ENCODE measurements at regions not wholly inside any gene's neighbourhood (a gene's known extent, or its start where the extent isn't known, plus 50 kb on each side); places are given as distances from the start of the nearest gene placed in this dataset.
"Not testable (repeated sequence)": the region's sequence is repeated elsewhere in the genome, so short reads cannot be mapped to it uniquely, and the experiment has no call there.

GRCh38 chr3:88291486-88291885 is 141.7 kb downstream of the C3orf38 start:
- DNase-seq (ENCODE audit: low spot score), result no peak

DNA sequence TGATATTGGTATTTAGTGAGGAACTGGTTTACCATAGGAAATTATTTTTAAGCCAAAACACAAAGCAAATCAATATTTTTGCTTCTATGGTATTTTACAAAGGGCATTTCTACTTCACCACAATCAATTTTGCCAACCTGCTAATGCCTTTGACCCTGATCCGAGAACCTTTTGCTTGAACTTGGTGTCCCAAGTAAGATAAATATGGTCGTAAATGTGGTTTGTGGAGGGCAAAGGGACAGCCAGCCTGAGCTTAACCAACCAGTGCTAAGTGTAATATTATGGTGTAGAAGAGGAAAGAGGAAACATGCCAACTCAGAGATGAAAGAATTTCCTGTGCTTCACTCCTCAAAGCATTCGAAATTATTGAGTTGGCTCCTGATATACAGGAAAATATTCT is 148.4 kb downstream of the C3orf38 start:
- no peak for DNase-seq (ENCODE audit: low spot score)

GRCh38 chr3:88301273-88301995 is 151.7 kb downstream of the C3orf38 start:
- no peak for DNase-seq (ENCODE audit: low spot score)

DNA sequence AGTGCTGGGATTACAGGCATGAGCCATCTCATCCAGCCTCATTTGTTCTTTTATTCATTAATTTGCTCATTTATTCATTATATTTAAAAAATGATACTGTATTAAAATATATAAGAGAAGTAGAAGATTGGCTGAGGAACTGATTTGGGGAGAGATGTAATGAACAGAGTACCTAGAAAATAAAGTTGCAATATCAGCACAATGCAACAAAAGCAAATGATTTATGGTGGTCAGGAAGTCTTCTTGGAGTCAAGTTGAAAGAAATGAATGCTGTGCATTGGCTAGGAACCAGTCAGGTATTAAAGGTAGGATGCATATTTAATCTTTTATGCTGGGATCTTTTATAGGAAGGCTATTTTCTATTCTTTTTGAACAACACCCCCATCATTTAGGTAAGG is 152.2 kb downstream of the C3orf38 start:
- DNase-seq (ENCODE audit: low spot score), result no peak

- not testable (repeated sequence) for DNase-seq (ENCODE audit: low spot score)
Observed at GRCh38 chr3:88303331-88303904, 153.7 kb downstream of the C3orf38 start.

DNA sequence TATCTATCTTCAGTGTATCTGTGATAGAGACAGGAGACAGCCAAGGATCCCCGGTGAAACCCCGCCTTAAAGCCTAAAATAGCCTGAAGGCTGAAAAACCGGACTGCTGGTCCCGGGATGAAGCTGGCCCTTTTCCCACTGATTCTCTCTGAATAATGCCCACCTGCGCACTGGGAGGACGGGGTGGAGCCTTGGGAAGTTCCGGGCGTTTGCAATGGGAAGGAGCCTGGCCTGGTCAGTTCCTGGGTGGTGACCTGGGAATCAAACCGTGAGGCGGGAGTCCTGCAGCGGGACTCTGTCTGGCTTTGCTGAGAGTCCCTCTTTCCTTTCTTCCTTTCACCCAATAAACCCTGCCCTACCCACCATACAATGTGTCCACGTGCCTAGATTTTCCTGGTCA is 157.9 kb downstream of the C3orf38 start:
- no peak for DNase-seq (ENCODE audit: low spot score)

GRCh38 chr3:88311826-88312225 is 162.1 kb downstream of the C3orf38 start:
- DNase-seq (ENCODE audit: low spot score), result no peak

GRCh38 chr3:88312256-88312655 is 162.5 kb downstream of the C3orf38 start:
- no peak for DNase-seq (ENCODE audit: low spot score)

- DNase-seq (ENCODE audit: low spot score), result no peak
Observed at GRCh38 chr3:88318067-88318466, 168.3 kb downstream of the C3orf38 start.

- no peak for DNase-seq (ENCODE audit: low spot score)
Observed at GRCh38 chr3:88321363-88322050, 171.7 kb downstream of the C3orf38 start.

GRCh38 chr3:88324788-88325187 is 175.0 kb downstream of the C3orf38 start:
- no peak for DNase-seq (ENCODE audit: low spot score)

- no peak for DNase-seq (ENCODE audit: low spot score)
Observed at GRCh38 chr3:88334187-88334868, 184.6 kb downstream of the C3orf38 start.

DNA sequence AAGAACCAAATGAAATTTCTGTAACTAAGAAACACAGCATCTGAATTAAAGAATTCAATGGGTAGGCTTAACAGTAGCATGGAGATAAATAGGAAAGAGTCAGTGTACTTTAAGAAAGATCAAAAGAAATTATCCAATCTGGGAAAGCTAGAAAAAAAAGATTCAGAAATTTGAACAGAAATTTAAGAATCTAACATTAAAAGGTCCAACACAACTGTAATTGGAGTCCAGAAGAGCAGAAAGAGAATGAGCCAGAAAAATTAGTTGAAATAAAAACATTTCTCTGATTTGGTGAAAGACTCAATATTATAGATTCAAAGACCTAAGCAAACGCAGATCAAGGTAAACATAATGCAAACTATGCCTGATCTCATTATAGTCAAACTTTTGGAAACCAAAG is 187.1 kb downstream of the C3orf38 start:
- DNase-seq (ENCODE audit: low spot score), result no peak

DNA sequence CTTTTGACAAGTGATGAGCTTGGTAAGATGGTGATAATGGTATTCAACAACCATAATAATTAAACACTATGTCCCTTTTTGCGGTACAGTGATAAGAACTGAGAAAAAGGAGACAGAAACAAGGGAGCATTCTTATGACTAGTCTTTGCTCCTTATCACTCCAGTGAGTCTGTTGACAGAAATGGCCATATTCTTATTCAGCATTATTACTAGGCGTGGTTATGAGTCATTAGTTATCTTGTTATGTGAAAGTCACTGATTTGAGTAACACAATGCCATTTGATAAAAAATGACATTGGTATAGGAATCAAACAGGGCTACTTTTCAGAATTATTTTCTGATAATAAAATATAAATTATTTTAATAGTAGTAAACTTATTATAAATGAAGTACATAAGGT is 193.5 kb downstream of the C3orf38 start:
- DNase-seq (ENCODE audit: low spot score), result no peak

GRCh38 chr3:88346643-88347042 is 196.9 kb downstream of the C3orf38 start:
- no peak for DNase-seq (ENCODE audit: low spot score)

- no peak for DNase-seq (ENCODE audit: low spot score)
Observed at GRCh38 chr3:88362428-88362827, 212.7 kb downstream of the C3orf38 start.

DNA sequence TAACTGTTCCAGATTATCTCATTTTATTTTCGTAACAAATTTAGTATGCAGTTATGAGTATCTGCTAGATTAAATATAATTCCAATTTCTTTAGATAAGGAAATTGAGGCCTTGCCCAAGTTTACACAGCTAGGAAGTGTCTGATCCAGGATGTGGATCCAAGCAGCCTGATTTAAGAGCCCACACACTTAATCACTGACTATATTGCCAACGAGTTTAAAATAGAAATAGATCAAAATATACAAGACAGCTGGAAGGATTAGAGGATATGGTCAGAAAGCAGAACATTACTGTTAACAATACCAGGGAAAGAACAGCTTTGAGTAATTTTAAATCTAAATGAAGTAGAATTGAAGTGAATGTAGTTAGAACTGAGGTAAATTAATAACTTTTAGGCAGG is 215.2 kb downstream of the C3orf38 start:
- no peak for DNase-seq (ENCODE audit: low spot score)

DNA sequence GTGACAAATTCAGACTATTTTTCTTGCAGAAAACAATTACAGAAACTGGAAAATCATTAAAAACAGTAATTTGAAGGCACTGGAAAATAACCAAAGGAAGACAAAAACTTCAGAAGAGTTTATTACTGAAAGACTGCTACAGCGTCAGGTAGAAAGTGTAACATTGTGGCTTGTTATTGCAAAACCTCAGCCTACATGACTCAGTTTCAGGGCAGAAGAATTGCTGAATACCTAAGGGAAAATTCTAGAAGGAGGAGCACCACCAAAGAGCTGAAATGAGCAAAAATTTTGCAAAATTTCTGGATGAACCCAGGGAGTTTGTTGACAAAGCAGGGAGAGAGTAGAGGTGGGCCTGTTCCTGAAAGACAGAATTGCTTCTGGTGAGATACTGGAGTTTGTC is 219.6 kb downstream of the C3orf38 start:
- no peak for DNase-seq (ENCODE audit: low spot score)

DNA sequence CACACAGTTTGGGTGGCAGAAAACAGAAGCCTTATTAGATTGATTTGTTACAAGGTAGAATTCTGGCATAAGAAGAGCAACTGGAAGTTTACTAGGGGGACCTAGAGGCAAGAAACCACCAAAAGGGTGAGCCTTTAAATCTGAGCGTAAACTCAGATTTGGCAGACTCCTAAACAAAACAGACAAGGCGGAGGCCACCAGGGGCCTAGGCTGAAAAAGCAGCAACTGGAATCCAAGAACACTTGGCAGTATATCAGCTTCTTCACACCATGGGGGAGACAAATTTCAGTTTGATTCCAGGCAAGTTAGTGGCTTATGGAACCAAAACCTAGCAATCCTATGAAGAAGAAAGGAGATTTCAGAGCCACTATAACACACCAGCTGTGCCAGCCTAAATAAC is 220.0 kb downstream of the C3orf38 start:
- no peak for DNase-seq (ENCODE audit: low spot score)

DNA sequence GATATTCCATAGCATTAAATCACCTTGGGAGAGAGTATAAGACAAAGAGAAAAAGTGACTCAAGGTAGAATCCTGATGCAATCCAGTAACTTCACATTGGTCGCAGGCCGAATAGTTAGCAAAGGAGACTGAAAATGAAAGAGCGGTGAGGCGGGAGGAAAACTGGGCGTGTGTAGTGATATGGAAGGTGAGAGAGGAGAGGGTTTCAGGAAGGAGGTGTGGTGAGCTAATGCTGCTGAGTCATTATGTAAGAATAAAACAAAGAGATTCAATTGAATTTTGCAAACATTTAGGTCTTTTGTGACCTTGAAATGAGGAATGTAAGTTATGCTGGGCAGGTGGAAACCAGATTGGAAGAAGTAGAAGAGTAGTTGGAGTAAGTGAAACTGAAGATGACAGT is 235.3 kb downstream of the C3orf38 start:
- DNase-seq (ENCODE audit: low spot score), result no peak

DNA sequence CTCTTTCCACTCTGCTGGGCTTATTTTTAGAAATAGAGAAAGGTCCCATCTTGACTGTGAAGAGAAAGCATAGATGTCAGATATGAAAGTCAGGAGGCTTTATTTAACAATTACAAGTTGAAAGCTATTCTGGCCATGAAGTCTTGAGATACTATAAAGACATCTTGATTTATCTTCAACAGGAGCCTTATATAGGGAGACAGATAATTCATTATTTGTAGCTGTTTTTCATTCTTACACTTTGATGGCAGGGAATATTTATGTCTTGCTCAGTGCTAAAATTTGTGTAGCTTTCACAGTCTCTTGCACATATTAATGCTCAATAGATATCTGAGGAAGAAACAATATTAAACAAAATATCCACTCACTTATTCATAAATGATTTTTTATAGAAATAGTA is 248.8 kb downstream of the C3orf38 start:
- no peak for DNase-seq (ENCODE audit: low spot score)

DNA sequence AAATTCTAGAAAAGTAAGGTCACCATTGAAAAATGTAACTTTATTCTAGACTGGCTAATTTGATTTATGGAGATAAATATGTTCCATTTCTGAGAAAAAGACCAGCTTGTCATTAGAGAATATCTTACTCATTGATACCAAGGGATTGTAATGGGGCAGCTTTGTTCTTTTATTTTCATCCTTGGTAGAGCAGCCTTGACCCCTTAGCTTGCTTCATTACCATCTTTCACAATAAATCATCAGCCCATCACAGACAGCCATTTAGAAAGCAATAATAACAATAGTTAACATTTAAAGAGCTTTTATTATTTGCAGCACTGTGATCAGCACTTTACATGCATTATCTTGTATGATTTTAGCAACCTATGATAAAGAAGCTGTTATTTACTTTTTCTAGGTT is 253.6 kb downstream of the C3orf38 start:
- no peak for DNase-seq (ENCODE audit: low spot score)

GRCh38 chr3:88408097-88408496 is 258.3 kb downstream of the C3orf38 start:
- DNase-seq (ENCODE audit: low spot score), result no peak
